A673 (cell line): ENCODE measurements at regions not wholly inside any gene's neighbourhood (a gene's known extent, or its start where the extent isn't known, plus 50 kb on each side); places are given as distances from the start of the nearest gene placed in this dataset.

Experiments
- BruUV-seq: library from RNA; stranded (reverse); fragments of 400-500 nt; replicated peaks from 2 replicates; lab custom pipeline; 2021; lab: Mats Ljungman, UMichigan
- CTCF ChIA-PET: fragments of 300-600 bp; sonication (Branson Sonifier 250); formaldehyde crosslinking; loops from one replicate; lab custom pipeline; 2022; ENCODE audit warnings: antibody characterized with exemption; lab: Charles Lee
- POLR2A ChIA-PET: fragments of 300-600 bp; sonication (Branson Sonifier 250); formaldehyde crosslinking; loops from one replicate; lab custom pipeline; 2022; ENCODE audit warnings: antibody characterized with exemption; ENCODE audit not compliant: low non-redundant PET; lab: Charles Lee
- DNase-seq: peaks from one replicate; pipeline ENCODE4 v3.0.0-alpha.2; 2015; ENCODE audit warnings: low spot score
- H3K27ac ChIP-seq: fragments of 200-600 bp; sonication (generic); 2 replicates; pipeline ENCODE4 v1.5.1; 2016; ENCODE audit warnings: mixed run types, low read depth, mild to moderate bottlenecking, mixed read lengths, antibody characterized with exemption, low read length; ENCODE audit not compliant: poor library complexity, severe bottlenecking
- H3K27me3 ChIP-seq: fragments of 200-600 bp; sonication (generic); replicated peaks from 2 replicates; pipeline ENCODE4 v1.6.1; 2017; ENCODE audit warnings: mixed run types, low read depth, mild to moderate bottlenecking, mixed read lengths, antibody characterized with exemption, low read length; ENCODE audit not compliant: insufficient read depth, poor library complexity
- H3K36me3 ChIP-seq: fragments of 200-600 bp; sonication (generic); 2 replicates; pipeline ENCODE4 v1.6.1; 2016; ENCODE audit warnings: mixed run types, mild to moderate bottlenecking, mixed read lengths, antibody characterized with exemption, low read length; ENCODE audit not compliant: insufficient read depth, poor library complexity, severe bottlenecking
- H3K4me1 ChIP-seq: fragments of 200-600 bp; sonication (generic); 2 replicates; pipeline ENCODE4 v1.6.1; 2017; ENCODE audit warnings: mixed run types, mild to moderate bottlenecking, mixed read lengths, antibody characterized with exemption, low read length; ENCODE audit not compliant: insufficient read depth, poor library complexity, severe bottlenecking
- H3K4me3 ChIP-seq: fragments of 200-600 bp; sonication (generic); 2 replicates; pipeline ENCODE4 v1.5.1; 2016; ENCODE audit warnings: low read depth, mixed run types, mild to moderate bottlenecking, mixed read lengths, low read length; ENCODE audit not compliant: poor library complexity, severe bottlenecking
- H3K9me3 ChIP-seq: fragments of 200-600 bp; sonication (generic); 2 replicates; pipeline ENCODE4 v1.6.1; 2016; ENCODE audit warnings: mixed run types, low read depth, mild to moderate bottlenecking, mixed read lengths, antibody characterized with exemption, low read length; ENCODE audit not compliant: poor library complexity, severe bottlenecking
- CTCF ChIP-seq: fragments of 300-800, 200-600 bp; sonication (generic); conservative IDR thresholded peaks from 2 replicates; pipeline ENCODE4 v1.5.1; 2017; ENCODE audit warnings: low read depth, mild to moderate bottlenecking, antibody characterized with exemption, low read length, moderate library complexity, mixed read lengths
- EZH2 ChIP-seq: fragments of 200-600 bp; sonication (generic); IDR thresholded peaks from 2 replicates; pipeline ENCODE4 v1.6.1; 2017; ENCODE audit warnings: borderline replicate concordance, low read depth, mild to moderate bottlenecking, mixed read lengths, antibody characterized with exemption, low read length; ENCODE audit not compliant: poor library complexity, severe bottlenecking
- intact Hi-C: fragments of 100-400 bp; cut with micrococcal nuclease; formaldehyde crosslinking; loops from one replicate; pipeline ENCODE4 v1.10.0; 2022; ENCODE audit not compliant: unreplicated experiment

- no peaks in the 10 kb centered on the region for H3K36me3 ChIP-seq
- H3K4me1 ChIP-seq = peaks cover 50% of the 10 kb centered on the region
- DNase-seq = no peak
- no TSS peak for BruUV-seq
- no peak overlapping the region for H3K27ac ChIP-seq
- ChIA-PET CTCF (interaction anchor here (0.7 kb wide), 1 partner anchor 65 kb away, joined by 7 read pairs; no protein-coding TSS in a partner anchor), POLR2A (no interaction called here)
- no peak for TF ChIP-seq EZH2
- H3K9me3 ChIP-seq = no peaks in the 10 kb centered on the region
- H3K27me3 ChIP-seq = no peaks in the 10 kb centered on the region
- intact Hi-C loops = no loop called here
- no peak overlapping the region for H3K4me3 ChIP-seq
Measured at GRCh38 chr5:168109441-168109840, 182.0 kb upstream of the WWC1 start.

GRCh38 chr5:168110384-168110783, 181.1 kb upstream of the WWC1 start:
- CTCF ChIA-PET = no interaction called here

GRCh38 chr5:168110870-168111832, 180.3 kb upstream of the WWC1 start:
- Histone ChIP-seq H3K27me3 (no peaks in the 10 kb centered on the region), H3K9me3 (no peaks in the 10 kb centered on the region), H3K36me3 (no peaks in the 10 kb centered on the region), H3K4me3 (no peak overlapping the region), H3K27ac (no peak overlapping the region), H3K4me1 (peaks cover 33% of the 10 kb centered on the region)
- BruUV-seq = no TSS peak
- CTCF ChIA-PET = interaction anchor here (0.6 kb wide), 1 partner anchor 329 kb away, joined by 5 read pairs; no protein-coding TSS in a partner anchor
- no peak for DNase-seq
- POLR2A ChIA-PET = no interaction called here
- intact Hi-C loops = no loop called here
- TF ChIP-seq EZH2 = no peak
- no peak for TF ChIP-seq CTCF

More at GRCh38 chr5:168110384-168110783, 181.1 kb upstream of the WWC1 start:
- Histone ChIP-seq H3K27ac (no peak overlapping the region), H3K36me3 (no peaks in the 10 kb centered on the region), H3K4me3 (no peak overlapping the region), H3K4me1 (peaks cover 40% of the 10 kb centered on the region), H3K9me3 (no peaks in the 10 kb centered on the region), H3K27me3 (no peaks in the 10 kb centered on the region)
- BruUV-seq = no TSS peak
- TF ChIP-seq CTCF = no peak
- TF ChIP-seq EZH2 = no peak
- intact Hi-C loops = no loop called here
- POLR2A ChIA-PET = interaction anchor here (0.7 kb wide), 1 partner anchor 514 kb away, joined by 21 read pairs; no protein-coding TSS in a partner anchor
- peak; percentile 31 for DNase-seq
